Mucosa of descending colon (tissue), 3 donors: ENCODE measurements at regions not wholly inside any gene's neighbourhood (a gene's known extent, or its start where the extent isn't known, plus 50 kb on each side); places are given as distances from the start of the nearest gene placed in this dataset.

Source experiments
- ATAC-seq: fragments of 200-7000 bp; cut with Tn5 transposase; one replicate; pipeline ENCODE4 v1.9.1; 2020; ENCODE audit warnings: mild to moderate bottlenecking, moderate library complexity
- DNase-seq, 3 donors: peaks; one replicate each; pipeline ENCODE4 v3.0.0-alpha.2; 2020
- H3K36me3 ChIP-seq: fragments of 200-600 bp; one replicate; pipeline ENCODE4 v1.8.0; 2021; ENCODE audit warnings: low read depth, mild to moderate bottlenecking
- H3K4me1 ChIP-seq: fragments of 200-600 bp; one replicate; pipeline ENCODE4 v1.8.0; 2021; ENCODE audit warnings: low read depth, mild to moderate bottlenecking
- H3K4me3 ChIP-seq: fragments of 200-600 bp; one replicate; pipeline ENCODE4 v1.8.0; 2021; ENCODE audit warnings: mild to moderate bottlenecking
- H3K9me3 ChIP-seq: fragments of 200-600 bp; one replicate; pipeline ENCODE4 v1.8.0; 2021; ENCODE audit warnings: mild to moderate bottlenecking
- CTCF ChIP-seq: fragments of 200-600 bp; IDR thresholded peaks from one replicate; pipeline ENCODE4 v1.8.0; 2022; ENCODE audit warnings: antibody characterized with exemption, mild to moderate bottlenecking
- intact Hi-C, 2 donors: fragments of 100-400 bp; cut with DNase I in 1 of 2; cut with micrococcal nuclease in 1 of 2; formaldehyde crosslinking; loops; one replicate each; pipeline versions ENCODE4 v1.11.0 to v1.11.1; 2022; cut with DNase I, micrococcal nuclease
- donor health status: DM: no; HTN: no; CAD: no; lungs with moderate emphysema.
- donor health status: DM: no; HTN: no; CAD: no.
- donor health status: DM: no; HTN: yes; CAD: no.

GRCh38 chr20:56788671-56789610, 159.8 kb downstream of the TFAP2C start:
- TF ChIP-seq CTCF: no peak
- no peak for ATAC-seq
- intact Hi-C loops: no loop called here

GRCh38 chr20:56793916-56794315, 164.8 kb downstream of the TFAP2C start:
- no peaks in the 10 kb centered on the region for H3K9me3 ChIP-seq
- intact Hi-C loops: no loop called here
- TF ChIP-seq CTCF: no peak
- ATAC-seq (no peak), DNase-seq (no peak)
- H3K4me3 ChIP-seq: no peak overlapping the region
- no peaks in the 10 kb centered on the region for H3K36me3 ChIP-seq
- H3K4me1 ChIP-seq: no peaks in the 10 kb centered on the region

More at GRCh38 chr20:56788671-56789610, 159.8 kb downstream of the TFAP2C start:
- Histone ChIP-seq H3K4me3 (no peak overlapping the region), H3K36me3 (no peaks in the 10 kb centered on the region), H3K9me3 (no peaks in the 10 kb centered on the region), H3K4me1 (peaks cover 5% of the 10 kb centered on the region)
- no peak for DNase-seq

GRCh38 chr20:56795492-56795891, 166.4 kb downstream of the TFAP2C start:
- no peak for ATAC-seq
- intact Hi-C loops: no loop called here
- Histone ChIP-seq H3K36me3 (no peaks in the 10 kb centered on the region), H3K4me1 (no peaks in the 10 kb centered on the region), H3K9me3 (no peaks in the 10 kb centered on the region), H3K4me3 (no peak overlapping the region)
- no peak for TF ChIP-seq CTCF
- DNase-seq: no peak

GRCh38 chr20:56796345-56796744, 167.2 kb downstream of the TFAP2C start:
- Histone ChIP-seq H3K9me3 (no peaks in the 10 kb centered on the region), H3K36me3 (no peaks in the 10 kb centered on the region), H3K4me3 (no peak overlapping the region), H3K4me1 (no peaks in the 10 kb centered on the region)
- intact Hi-C loops: no loop called here
- no peak for TF ChIP-seq CTCF
- DNase-seq: no peak
- ATAC-seq: no peak

GRCh38 chr20:56797023-56797422, 167.9 kb downstream of the TFAP2C start:
- H3K36me3 ChIP-seq: no peaks in the 10 kb centered on the region
- DNase-seq (no peak), ATAC-seq (no peak)
- no peak overlapping the region for H3K4me3 ChIP-seq
- no peaks in the 10 kb centered on the region for H3K4me1 ChIP-seq
- H3K9me3 ChIP-seq: no peaks in the 10 kb centered on the region
- TF ChIP-seq CTCF: no peak
- intact Hi-C loops: no loop called here
